Panc1 (cell line): ENCODE measurements at regions not wholly inside any gene's neighbourhood (a gene's known extent, or its start where the extent isn't known, plus 50 kb on each side); places are given as distances from the start of the nearest gene placed in this dataset.

Source experiments
- ATAC-seq: fragments of 200-7000 bp; cut with Tn5 transposase; 2 replicates; pipeline ENCODE4 v1.9.1; 2020; ENCODE audit warnings: mild to moderate bottlenecking, moderate library complexity
- BruUV-seq: library from RNA; stranded (reverse); fragments of 400-500 nt; replicated peaks from 2 replicates; lab custom pipeline; 2021; lab: Mats Ljungman, UMichigan
- CTCF ChIA-PET: fragments of 300-600 bp; sonication (Branson Sonifier 250); formaldehyde crosslinking; loops from one replicate; lab custom pipeline; 2022; ENCODE audit warnings: antibody characterized with exemption; lab: Charles Lee
- POLR2A ChIA-PET: fragments of 300-600 bp; sonication (Branson Sonifier 250); formaldehyde crosslinking; loops from one replicate; lab custom pipeline; 2022; ENCODE audit warnings: antibody characterized with exemption; lab: Charles Lee
- DNase-seq: peaks from one replicate; pipeline ENCODE4 v3.0.0-alpha.2; 2010; ENCODE audit warnings: low read depth, low spot score
- H3K27ac ChIP-seq: 2 replicates; pipeline ENCODE4 v1.5.1; 2011; ENCODE audit warnings: mild to moderate bottlenecking, low read length, inconsistent platforms
- H3K27me3 ChIP-seq: fragments of 200-500 bp; sonication (Bioruptor generic); 2 replicates; pipeline ENCODE4 v1.6.0; 2014; ENCODE audit warnings: low read length, inconsistent platforms; ENCODE audit not compliant: control insufficient read depth, insufficient read depth
- H3K36me3 ChIP-seq: fragments of 200-500 bp; sonication (Bioruptor generic); 2 replicates; pipeline ENCODE4 v1.5.1; 2014; ENCODE audit warnings: inconsistent platforms, mild to moderate bottlenecking, low read length, moderate library complexity; ENCODE audit not compliant: control insufficient read depth, insufficient read depth
- H3K4me1 ChIP-seq: 2 replicates; pipeline ENCODE4 v1.5.1; 2011; ENCODE audit warnings: inconsistent platforms, mild to moderate bottlenecking, low read length, moderate library complexity; ENCODE audit not compliant: control insufficient read depth, insufficient read depth
- H3K4me3 ChIP-seq, 2 experiments: 2 replicates each; pipeline ENCODE4 v1.5.1; 2011 to 2012; ENCODE audit warnings: low read depth in 2 of 2, low read length in 2 of 2, mild to moderate bottlenecking in 2 of 2, inconsistent platforms in 1 of 2, moderate library complexity in 1 of 2
- H3K9me3 ChIP-seq: fragments of 200-500 bp; sonication (Bioruptor generic); 2 replicates; pipeline ENCODE4 v1.5.1; 2014; ENCODE audit warnings: low read depth, mild to moderate bottlenecking, inconsistent platforms, low read length, moderate library complexity; ENCODE audit not compliant: control insufficient read depth, insufficient read depth
- CTCF ChIP-seq: fragments of 450-650 bp; IDR thresholded peaks from 2 replicates; pipeline ENCODE4 v1.5.1; 2017; ENCODE audit warnings: mild to moderate bottlenecking
- POLR2AphosphoS5 ChIP-seq: IDR thresholded peaks from 2 replicates; pipeline ENCODE4 v1.6.1; 2012; ENCODE audit warnings: mild to moderate bottlenecking, low read depth, low read length, moderate library complexity
- SIN3A ChIP-seq: IDR thresholded peaks from 2 replicates; pipeline ENCODE4 v1.6.1; 2012; ENCODE audit warnings: low read depth, mild to moderate bottlenecking, low read length, moderate library complexity, borderline replicate concordance; ENCODE audit not compliant: insufficient read depth
- TCF7L2 ChIP-seq: IDR thresholded peaks from 2 replicates; pipeline ENCODE4 v1.6.1; 2011; ENCODE audit warnings: mild to moderate bottlenecking, low read depth, low read length, inconsistent platforms
- in situ Hi-C: cut with HindIII; loops from 2 replicates; pipeline ENCODE4 v1.10.0; 2016; ENCODE audit warnings: low sequenced_read_pairs, low pct_unique_long_range_greater_than_20kb
- intact Hi-C: fragments of 100-400 bp; cut with micrococcal nuclease; formaldehyde crosslinking; loops from one replicate; pipeline ENCODE4 v1.10.0; 2022; ENCODE audit not compliant: unreplicated experiment
- TF ChIP-seq, protein P1 (sequence below), 2 experiments: IDR thresholded peaks; 2 replicates each; pipeline ENCODE4 v1.6.1; 2011 to 2012; ENCODE audit warnings: low read depth in 2 of 2, control low read depth in 1 of 2, low read length in 1 of 2, mild to moderate bottlenecking in 1 of 2, moderate library complexity in 1 of 2; ENCODE audit not compliant: insufficient read depth in 1 of 2

DNA sequence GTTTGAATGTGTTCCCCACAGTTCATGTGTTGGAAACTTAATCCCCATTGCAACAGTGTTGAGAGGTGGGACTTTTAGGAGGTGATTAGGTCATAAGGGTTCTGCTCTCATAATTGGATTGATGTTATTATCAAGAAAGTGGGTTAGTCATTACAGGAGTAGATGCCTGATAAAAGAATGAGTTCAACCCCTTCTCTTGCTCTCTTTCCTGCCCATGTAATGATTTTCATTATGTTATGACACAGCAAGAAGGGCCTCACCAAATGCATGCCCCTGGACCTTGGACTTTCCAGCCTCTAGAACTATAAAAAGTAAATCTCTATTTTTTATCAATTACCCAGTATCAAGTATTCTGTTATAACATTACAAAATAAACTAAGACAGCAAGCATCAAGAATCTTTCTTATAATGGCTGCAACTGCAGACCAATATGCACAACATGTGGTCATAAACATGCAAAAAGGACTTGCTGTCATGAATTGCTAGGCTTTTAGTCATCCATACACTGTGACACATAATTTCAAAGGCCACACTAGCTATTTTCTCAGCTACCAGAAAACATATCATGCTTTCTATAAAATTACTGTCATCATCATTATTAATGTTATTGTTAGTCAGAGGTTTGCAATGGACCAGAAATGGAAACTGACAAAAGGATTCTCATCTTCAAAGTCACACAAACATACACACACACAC lies 99.9 kb upstream of the GUCY1A2 start:
- in situ Hi-C loops (no loop called here), intact Hi-C loops (no loop called here)
- Histone ChIP-seq H3K4me3 (no peak overlapping the region), H3K27me3 (no peaks in the 10 kb centered on the region), H3K36me3 (no peaks in the 10 kb centered on the region), H3K9me3 (no peaks in the 10 kb centered on the region), H3K4me1 (no peaks in the 10 kb centered on the region), H3K27ac (no peak overlapping the region)
- DNase-seq = no peak
- no peak for ATAC-seq
- TF ChIP-seq POLR2AphosphoS5 (no peak), TCF7L2 (no peak), CTCF (no peak), SIN3A (no peak)
- TF ChIP-seq, protein P1, sequence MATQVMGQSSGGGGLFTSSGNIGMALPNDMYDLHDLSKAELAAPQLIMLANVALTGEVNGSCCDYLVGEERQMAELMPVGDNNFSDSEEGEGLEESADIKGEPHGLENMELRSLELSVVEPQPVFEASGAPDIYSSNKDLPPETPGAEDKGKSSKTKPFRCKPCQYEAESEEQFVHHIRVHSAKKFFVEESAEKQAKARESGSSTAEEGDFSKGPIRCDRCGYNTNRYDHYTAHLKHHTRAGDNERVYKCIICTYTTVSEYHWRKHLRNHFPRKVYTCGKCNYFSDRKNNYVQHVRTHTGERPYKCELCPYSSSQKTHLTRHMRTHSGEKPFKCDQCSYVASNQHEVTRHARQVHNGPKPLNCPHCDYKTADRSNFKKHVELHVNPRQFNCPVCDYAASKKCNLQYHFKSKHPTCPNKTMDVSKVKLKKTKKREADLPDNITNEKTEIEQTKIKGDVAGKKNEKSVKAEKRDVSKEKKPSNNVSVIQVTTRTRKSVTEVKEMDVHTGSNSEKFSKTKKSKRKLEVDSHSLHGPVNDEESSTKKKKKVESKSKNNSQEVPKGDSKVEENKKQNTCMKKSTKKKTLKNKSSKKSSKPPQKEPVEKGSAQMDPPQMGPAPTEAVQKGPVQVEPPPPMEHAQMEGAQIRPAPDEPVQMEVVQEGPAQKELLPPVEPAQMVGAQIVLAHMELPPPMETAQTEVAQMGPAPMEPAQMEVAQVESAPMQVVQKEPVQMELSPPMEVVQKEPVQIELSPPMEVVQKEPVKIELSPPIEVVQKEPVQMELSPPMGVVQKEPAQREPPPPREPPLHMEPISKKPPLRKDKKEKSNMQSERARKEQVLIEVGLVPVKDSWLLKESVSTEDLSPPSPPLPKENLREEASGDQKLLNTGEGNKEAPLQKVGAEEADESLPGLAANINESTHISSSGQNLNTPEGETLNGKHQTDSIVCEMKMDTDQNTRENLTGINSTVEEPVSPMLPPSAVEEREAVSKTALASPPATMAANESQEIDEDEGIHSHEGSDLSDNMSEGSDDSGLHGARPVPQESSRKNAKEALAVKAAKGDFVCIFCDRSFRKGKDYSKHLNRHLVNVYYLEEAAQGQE (IDR thresholded peaks at IDR 0.05; ENCODE audit: insufficient read depth in 1 of 2, low read depth in 2 of 2, low read length in 1 of 2) = no peak
- no TSS peak for BruUV-seq
- ChIA-PET CTCF (no interaction called here), POLR2A (no interaction called here)

- DNase-seq (no peak), ATAC-seq (no peak)
- Histone ChIP-seq H3K27me3 (no peaks in the 10 kb centered on the region), H3K4me1 (no peaks in the 10 kb centered on the region), H3K36me3 (no peaks in the 10 kb centered on the region), H3K27ac (no peak overlapping the region), H3K9me3 (no peaks in the 10 kb centered on the region), H3K4me3 (no peak overlapping the region)
- CTCF ChIA-PET = no interaction called here
- POLR2A ChIA-PET = no interaction called here
- intact Hi-C loops (no loop called here), in situ Hi-C loops (no loop called here)
- TF ChIP-seq, protein P1 (IDR thresholded peaks at IDR 0.05; ENCODE audit: insufficient read depth in 1 of 2, low read depth in 2 of 2, low read length in 1 of 2) = no peak
- no peak for TF ChIP-seq CTCF
- TF ChIP-seq POLR2AphosphoS5 = no peak
- TF ChIP-seq SIN3A = no peak
- no peak for TF ChIP-seq TCF7L2
- no TSS peak for BruUV-seq
Measured at GRCh38 chr11:107116358-107116757, 98.1 kb upstream of the GUCY1A2 start.
